Stimulated activated CD8-positive, alpha-beta memory T cell treated with anti-CD3 and anti-CD28 coated beads, Interleukin-4, amount 100 ng/mL, for 24 hours (primary cell): ENCODE measurements at regions not wholly inside any gene's neighbourhood (a gene's known extent, or its start where the extent isn't known, plus 50 kb on each side); places are given as distances from the start of the nearest gene placed in this dataset.

ENCODE experiments used
- DNase-seq: peaks from one replicate; pipeline ENCODE4 v3.0.0-alpha.2; 2020; ENCODE audit warnings: low read depth

DNA sequence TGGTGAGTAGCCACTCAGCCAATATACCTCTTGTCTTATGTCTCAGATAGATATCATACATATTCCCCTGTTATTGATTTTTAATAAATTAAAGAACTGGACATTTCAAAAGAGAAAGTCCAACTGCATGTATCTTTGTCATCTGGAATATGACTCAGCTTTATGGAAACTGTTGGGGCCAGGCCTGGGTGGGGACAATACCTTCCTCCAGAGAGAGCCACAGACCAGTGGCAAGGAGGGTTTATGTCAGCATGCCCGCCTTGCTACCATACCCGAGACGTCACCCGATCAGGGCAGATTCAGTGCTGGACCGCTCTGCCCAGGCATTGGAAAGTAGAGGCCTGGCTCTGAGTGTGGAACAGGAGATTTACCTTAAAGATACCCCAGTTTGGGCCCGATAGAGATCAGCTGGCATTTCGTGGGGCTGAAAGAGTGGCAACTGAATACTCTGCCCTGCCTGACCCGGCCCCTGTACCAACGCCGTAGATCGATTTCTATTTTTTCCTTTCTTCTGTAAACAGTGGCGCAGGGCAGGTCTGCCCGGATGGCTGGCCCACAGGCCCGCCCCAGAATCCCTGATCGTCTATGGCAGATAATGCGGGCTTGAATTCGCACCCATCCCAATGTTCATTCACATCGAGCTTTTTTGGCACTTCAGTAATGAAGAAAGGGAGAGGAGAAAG, 158.6 kb downstream of the SALL1 start:
- no peak for DNase-seq

DNA sequence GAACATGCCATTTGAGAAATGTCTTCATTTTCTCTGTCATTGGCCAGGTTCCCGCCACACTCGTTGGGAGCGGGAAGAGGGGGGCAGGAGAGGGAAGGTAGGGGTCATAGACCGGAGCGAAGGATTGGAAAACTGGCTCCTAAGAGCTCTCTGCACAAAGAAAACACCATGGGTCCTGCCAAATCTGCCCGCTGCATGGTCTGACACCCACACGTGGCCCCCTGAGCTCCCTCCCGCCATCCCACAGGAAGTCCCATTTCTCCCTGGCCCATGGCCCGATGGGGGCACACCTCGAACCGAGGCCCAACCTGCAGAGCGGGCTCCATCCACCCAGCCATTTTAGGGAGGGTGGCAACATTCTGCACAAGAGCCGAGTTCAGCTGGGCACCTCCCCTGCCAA, 159.6 kb downstream of the SALL1 start:
- DNase-seq = no peak

DNA sequence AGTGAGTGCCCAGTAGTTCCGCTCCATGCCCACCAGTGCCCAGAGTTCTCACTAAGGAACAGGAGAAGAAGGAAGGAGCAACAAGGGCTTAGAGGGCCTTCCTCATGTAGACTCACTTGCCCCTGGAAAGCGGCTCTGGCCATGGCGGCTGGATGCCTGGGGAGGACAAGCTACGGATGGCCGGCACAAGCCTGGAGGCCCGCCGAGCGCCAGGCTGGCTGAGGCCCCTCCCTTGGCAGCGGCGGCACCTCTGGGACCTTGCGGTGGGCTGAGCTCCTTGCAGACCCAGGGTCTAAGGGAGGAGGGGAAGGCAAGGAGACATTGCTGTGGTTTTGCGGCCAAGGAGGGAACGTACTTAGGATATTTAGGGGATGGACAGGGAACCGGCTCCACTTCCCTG, 160.1 kb downstream of the SALL1 start:
- no peak for DNase-seq

DNA sequence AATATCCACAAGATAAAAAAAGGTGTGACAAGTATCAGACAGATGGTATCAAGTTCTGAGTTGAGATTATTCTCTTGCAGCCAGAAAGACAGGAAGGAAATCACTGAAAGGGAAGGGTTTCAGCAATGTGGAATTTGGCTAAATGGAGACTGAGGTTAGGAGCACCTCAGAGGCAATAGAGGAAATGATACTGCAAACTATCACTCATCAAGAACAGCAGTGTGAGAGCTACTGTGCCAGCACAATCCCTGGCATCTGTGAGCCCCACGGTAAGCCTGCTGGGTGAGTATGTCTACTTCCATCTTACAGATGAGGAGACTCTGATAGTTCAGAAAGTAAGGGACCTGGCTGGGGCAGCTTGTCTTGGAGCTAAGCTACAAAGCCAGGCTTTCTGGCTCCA, 162.0 kb downstream of the SALL1 start:
- no peak for DNase-seq

DNA sequence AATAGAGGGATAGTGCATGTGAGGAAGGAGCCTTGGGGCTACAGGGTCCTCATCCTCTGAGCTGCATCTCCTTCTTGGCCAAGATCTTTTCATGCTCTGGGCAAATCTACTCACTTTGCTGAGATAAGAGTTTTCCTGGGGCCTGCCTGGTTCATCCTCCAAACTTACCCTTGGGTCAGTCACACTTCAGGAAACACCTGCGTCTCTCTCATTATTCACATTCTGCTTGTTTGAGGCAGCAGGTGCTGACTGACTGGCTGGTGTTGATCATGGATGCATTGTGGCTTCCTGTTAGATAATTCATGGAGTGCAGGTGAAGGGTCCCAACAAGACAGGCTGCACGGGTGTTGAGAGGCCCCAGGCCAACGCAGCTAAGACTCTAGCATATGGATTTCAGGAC, 162.6 kb downstream of the SALL1 start:
- DNase-seq = no peak

DNA sequence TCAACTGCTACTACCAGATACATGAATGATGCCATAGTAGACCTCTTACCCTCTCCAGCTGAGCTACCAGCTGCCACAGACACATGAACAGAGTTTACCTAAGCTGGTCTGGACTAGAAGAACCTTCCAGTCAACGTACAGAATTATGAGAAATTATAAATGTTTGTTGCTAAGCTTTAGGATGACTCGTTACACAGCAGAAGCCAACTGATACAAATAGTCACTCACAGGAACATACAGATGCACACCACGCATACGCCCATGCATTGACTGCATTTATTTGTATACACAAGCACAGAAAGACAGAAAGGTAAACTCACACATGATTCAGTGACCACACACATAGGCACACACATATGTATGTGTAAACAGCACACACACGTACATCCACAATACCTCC, 164.6 kb downstream of the SALL1 start:
- no peak for DNase-seq

DNA sequence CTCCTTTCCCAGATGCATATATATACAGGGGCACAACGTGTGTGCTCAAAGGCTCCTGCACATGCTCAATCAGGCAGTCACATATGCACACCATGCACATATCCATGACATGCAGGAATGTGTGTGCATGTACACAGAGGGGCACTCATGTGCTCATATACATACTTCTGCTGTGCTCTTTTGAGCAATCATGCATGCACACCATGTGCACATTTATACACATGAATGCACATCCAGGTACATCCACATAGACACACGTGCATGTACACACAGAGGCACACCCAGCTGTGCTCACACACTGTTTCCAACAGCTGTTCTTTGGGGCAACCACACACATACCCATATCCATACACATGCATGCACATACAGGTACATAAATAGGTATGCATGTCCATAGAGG, 165.3 kb downstream of the SALL1 start:
- DNase-seq = no peak

DNA sequence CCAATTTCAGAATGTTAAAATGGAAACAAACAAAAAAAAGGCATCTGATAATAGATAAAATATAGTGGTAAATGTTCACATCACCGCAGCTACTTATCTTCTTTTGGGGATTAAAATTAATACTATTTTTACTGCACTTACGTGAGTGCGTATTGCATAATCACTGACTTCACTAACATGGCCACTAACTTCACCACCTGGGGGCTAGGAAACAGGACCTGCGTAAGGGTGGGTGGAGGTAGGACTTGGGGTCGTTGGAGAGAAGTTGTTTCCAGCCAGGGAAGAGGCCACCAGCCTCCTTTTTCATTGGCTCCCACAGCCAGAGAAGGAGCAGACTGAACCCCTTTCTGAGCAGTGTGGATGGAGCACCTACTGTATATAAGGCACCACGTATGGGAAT, 166.4 kb downstream of the SALL1 start:
- DNase-seq = no peak

DNA sequence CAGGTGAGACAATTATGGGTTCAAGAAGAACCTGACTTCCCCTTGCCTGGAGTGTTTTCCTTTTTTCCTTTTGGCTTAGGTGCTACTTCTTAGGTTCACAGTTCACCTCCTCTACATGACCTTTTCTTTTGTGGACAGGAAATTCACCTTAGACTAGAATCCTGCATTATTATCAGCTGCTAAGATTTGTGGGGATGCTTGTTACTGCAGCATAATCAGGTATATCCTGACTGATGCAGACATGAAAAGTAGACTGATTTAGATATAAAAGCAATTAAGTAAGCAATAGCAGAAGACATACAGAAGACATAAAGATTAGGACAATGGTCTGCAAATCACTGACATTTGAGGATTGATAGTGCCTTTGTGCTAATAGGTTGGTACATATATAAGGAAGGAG, 168.3 kb downstream of the SALL1 start:
- no peak for DNase-seq

DNA sequence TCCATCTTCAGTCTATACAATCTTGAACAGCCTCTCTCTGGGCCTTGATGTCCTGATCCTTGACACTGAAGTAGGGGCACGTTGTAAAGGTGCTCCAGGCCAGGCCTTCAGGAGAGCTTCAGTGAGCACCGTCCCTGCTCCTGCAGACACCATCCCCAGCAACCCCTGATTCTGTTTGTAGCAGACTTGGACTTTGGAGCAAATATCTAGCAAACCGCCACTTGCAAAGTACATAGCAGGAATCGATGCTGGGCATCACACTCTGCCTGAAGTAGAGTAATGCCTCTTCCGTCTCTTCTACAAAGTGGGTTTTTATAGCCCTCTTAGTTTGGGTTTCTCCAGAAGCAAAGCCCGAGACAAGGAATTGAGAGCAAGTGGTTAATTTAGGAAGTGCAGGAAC, 169.1 kb downstream of the SALL1 start:
- no peak for DNase-seq

DNA sequence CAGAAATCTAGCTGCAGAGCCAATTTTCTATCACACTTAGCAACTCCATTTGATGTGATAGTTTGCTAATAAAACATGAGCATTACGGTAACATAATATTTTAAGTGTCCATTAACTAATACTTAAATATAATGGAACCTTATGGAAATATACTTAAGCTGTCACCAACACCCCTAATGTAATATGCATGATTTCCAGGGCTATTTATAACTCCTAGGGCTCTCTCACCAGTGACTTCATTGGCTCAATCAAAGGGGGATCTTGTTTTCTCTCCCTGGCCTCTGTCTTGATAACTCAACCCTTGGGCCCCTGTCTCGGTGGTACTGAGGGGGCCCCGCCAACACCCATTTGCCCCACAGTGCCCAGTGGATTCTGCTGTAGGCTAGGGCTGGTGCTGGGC, 170.4 kb downstream of the SALL1 start:
- DNase-seq = no peak

DNA sequence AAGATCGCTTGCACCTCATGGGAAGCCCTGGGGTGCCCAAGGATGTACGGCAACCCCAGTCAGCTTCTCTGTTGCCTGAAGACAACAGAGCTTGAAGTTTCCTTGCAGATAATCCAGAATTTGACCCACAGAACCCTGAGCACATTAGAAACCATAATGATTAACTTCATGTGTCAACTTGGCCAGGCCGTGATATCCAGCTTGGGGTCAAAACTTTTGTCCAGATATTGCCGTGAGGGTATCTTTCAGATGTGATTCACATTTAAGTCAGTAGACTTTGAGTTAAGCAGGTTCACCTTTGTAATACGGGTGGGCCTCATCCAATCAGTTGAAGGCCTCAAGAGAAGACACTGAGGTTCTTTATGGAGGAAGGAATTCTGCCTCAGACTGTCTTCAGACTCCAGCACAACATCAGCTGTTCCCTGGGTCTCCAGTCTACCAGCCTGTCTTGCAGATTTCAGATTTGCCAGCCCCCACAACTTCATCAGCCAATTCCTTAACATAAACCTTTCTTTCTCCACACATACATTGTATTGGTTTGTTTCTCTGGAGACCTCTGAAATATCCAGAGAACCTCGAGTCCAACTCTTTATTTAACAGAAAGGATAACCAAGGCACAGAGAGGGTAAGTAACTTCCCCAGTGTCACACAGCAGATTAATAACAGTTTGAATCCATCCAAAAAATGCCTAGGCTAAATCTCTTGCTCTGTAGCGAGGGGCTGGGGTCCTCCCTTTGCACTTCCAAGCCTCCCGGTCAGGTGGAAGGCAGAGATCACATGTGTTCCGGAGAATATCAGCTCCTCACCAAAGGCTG, 171.1 kb downstream of the SALL1 start:
- DNase-seq = no peak

DNA sequence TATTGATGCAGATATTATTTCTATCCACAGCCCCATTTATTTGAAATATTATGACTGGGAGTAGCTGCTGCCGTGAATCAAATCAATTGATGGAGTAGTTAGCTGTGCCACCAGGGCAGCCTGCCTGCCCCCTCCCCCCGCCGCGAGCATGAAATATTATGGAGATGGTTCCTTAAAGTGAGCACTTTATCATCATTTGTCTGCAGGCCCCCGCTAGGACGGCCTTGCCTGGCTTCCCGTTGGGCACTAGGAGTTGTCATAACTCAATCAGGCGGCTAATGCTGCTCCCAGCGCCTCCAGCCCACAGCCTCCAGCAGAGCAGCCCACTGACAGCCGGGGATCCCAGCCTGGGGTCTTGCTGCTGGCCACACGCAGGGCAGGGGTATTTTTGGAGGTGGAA, 173.9 kb downstream of the SALL1 start:
- no peak for DNase-seq

DNA sequence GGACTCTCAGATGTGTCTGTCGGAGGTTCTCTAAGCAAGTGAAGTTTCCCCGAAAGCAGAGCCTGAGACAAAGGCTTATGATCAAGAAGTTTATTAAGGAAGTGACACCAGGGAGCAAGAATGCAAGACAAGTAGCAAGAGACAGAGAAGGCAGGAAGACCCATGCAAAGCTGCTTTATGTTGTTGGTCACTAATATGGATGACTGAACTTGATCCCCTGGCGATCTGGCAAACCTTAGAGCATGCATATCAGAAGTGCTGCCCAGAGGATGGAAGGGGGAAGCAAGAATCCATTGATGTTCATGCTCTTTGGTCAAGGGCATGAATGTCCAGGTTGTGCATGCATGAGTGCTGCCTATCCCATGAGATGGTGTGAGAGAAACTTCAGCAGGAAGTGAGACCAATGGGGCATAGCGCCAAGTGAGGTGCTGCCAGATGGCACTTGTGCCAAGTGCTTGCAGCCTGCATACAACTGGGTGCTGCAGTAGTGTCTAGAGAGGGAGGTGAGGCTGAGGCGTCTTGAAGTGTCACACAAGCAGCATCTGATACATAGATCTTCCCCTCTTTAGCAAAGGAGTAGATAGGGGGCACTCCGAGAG, 176.5 kb downstream of the SALL1 start:
- DNase-seq = no peak

DNA sequence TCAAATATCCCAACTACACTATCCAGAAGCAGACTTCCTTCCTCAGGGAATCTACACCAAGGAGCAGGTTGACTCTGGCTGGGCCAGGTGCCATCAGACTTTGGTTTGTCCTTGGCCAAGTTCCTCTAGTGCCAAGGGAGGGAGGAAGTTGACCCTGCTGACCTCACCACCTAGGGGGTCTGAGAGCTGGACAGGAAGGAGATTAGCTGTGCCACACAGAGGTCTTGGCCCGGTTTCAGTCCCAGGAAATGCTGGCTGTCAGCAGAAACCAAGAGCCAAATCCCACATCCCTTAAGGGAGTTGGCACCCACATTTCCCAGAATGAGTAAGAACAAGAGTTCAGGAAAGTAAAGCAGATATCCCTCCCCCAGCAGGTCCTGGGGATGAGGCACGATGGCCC, 178.2 kb downstream of the SALL1 start:
- no peak for DNase-seq

DNA sequence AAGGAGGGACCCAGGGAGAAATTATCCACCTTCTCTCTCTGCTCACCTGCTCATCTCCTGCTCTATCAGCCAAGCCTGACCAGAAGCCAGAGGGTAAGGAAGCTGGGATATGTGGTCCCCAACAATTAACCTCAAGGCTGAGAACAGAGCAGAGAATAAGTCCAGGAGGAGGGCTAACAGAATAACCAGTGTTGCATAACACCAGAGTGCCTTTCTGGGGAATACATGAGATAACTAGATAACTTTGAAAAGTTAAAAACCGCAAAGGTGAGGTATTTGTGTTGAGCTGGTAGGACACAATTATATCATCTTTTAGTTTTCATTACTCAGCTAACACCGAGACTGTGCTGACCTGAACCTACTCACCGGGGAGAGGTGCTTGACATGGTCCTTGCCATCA, 180.8 kb downstream of the SALL1 start:
- DNase-seq = no peak

DNA sequence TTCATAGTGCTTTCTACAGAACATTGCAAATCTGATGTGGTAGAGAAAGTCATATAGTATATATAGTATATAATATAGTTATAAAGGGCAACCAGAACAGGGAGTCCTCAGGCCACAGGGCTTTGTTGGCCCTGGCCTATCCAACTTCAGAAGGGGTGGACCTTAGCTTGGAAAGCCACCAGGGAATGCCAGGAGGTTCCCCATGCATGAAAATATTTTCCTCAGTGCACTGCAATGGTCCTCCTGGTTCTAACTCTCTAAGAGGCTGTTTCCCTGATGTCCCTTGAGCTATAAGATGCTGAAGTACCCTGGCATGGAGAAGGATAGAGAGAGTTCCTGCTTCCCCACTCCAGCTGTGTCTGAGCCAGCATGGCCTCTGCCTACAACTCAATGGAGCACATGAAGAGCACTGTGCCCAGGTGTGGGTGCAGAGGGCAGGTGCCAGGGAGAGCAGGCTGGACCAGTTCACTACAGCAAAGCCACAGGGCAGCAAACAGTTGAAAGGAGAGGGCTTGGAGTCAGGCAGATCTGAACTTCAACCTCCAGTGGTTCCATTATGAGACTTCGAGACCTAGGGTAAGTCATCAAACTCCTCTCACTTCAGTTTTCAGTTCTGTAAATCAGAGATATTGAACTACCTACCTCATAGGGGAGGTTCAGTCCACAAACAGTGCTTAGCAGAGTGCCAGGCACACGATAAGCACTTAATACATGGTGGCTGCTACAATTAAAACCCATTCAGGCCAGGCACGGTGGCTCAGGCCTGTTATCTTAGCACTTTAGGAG, 183.1 kb downstream of the SALL1 start:
- DNase-seq = no peak

DNA sequence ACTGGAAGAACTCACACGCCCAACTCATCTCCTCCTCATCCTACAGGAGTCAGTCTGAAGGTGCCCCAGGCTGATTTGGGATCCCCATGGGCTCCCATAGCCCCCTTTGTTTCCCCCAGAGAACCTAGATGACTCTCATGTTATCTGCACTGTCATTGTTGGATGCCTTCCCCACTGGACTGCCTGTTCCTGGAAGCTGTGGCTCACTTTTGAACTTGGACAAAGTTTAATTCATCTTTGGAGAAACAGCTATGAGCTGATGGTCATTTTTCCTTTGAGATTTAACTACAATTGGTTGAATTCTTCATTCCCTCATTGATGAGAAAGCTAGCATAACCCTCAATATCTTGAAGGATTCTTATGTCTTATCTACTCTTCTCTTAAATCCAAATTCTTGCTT, 186.6 kb downstream of the SALL1 start:
- no peak for DNase-seq

DNA sequence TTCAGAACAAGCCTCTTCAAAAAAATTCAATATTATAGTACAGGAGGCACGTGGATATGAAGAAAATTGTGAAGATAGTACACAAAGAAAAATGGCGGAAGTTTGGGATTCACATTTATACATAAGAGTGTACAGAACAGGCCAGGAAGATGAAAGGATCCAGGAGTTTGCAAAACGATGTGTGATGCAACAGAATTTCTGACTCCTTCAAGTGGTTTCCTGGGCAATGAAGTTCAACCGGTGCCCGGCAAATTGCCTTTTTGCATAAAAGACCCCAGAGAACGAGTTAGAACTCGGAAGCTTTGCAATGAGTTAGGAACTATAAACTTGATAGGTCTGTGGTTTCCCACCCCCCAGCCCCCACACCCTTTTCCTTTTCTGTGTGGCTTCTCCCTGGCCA, 189.1 kb downstream of the SALL1 start:
- no peak for DNase-seq

DNA sequence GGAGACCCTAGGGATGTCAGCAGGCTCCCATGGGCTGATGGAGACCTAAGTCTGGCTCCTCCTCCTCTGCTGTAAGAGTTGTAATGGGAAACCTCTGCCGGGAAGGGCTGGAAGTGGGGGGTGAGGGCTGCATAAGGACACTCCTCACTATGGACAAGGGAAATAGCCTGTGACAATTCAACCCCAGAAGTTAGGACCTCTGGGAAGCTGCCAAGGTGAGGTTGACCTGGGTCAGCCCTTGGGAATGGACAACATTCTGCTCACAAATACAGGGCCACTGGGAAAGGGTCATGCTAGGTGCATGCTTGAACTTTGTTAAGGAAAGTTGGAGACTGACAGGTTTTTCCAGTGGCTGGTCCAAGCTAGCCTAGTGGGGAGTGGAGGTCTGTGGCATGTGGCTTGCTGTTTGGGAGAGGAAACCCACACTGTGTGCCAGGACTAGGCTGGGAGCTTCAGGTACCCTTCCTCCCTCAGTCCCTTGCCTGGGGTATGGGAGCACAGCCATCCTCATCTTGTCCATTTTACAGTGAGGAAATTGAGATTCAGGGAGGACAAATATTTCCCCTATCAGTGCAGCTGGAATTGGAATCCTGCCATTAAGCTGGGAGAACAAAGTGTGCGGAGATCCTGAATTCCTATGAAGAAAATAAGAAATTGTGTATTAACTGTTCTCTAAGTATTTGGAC, 190.4 kb downstream of the SALL1 start:
- no peak for DNase-seq

DNA sequence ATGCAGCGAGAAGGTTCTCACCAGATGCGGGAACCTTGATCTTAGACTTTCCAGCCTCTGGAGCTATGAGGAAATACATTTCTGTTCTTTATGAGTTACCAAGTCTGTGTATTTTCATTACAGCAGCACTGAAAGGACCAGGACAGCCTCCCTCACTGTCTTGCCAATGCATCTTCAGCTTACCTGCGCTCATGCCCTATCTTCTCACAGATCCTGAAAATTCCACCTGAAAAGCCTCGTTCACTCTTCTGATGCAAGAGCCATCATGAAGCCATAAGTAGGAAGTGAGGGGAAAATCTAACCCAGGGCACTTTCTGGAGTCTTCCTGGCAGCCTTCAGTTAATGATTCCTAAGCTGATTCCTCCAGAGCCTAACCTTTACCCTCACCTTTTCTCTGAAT, 194.0 kb downstream of the SALL1 start:
- DNase-seq = no peak

DNA sequence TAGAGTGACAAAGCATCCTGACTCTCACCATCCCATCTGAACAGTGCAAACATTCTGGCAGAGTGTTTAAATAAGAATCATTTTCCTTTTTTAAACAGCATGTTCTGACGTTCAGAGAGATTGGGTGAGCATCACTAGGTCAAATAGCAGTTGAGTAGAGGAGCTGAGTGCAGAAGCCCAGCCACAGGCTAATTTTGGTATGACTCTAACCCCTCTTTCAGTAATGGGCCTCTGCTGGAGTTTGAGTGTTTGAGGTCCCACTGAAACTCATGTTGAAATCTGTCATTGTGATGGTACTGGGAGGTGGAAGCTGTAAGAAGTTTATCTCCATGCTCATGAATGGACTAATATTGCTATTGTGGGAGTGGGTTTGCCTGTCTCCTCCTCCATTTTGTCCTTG, 194.4 kb downstream of the SALL1 start:
- no peak for DNase-seq
